ENCODE measurements at regions not wholly inside any gene's neighbourhood (a gene's known extent, or its start where the extent isn't known, plus 50 kb on each side); places are given as distances from the start of the nearest gene placed in this dataset.
"Not testable (repeated sequence)": the region's sequence is repeated elsewhere in the genome, so short reads cannot be mapped to it uniquely, and the experiment has no call there.

DNA sequence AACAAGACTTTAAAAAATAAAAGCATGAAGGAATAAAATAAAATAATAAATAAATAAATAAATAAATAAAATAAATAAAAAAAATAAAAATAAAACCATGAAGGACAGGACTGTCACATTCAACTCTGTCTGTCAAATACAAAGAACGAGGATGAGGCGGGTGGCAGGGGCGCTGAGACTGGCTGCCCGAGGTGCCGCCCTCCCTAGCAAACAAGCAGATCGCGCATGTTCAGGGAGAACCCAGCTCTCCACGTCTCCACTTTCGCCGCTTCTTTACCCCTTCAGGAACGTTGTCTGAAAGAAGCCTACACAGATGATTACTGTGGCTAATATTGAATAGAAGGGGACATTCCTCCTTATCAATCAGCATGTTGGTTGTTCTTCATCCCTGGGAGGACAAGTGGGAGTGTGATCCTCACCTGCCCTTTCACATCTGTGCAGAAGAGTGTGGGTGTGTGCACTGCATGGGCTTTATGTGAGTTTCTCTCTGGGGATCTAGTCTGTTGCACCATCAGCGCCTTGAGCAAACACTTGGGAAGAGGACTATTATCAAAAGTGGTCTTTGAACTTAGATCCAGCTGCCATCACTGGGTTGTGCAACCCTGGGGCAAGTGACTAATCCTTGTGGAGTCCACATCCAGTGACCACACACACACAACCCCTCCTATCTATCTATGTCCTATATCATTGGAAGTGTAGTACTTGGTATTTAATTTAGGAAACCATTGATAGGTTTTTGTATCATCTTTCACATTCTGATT, 399.2 kb downstream of the IRX2 start:
- H3K9me3 Mint-ChIP-seq = peaks cover 32% of the 10 kb centered on the region; the same call in 2 of the 3 replicates
- peaks cover 11% of the 10 kb centered on the region for H3K27me3 Mint-ChIP-seq (ENCODE audit: insufficient read depth, low read depth, poor library complexity)
- Histone ChIP-seq H3K4me1 (ENCODE audit: insufficient read depth) (no peaks in the 10 kb centered on the region), H3F3A (replicated peaks; ENCODE audit: low read depth) (no peaks in the 10 kb centered on the region), H3K36me3 (ENCODE audit: insufficient read depth) (no peaks in the 10 kb centered on the region), H3K4me2 (no peak overlapping the region), H3K9me2 (ENCODE audit: insufficient read depth) (no peaks in the 10 kb centered on the region), H3K27ac (ENCODE audit: low read depth) (no peak overlapping the region), H3K4me3 (no peak overlapping the region), H2AFZ (no peak overlapping the region), H3K79me2 (replicated peaks; ENCODE audit: insufficient read depth) (no peaks in the 10 kb centered on the region), H4K20me1 (replicated peaks; ENCODE audit: insufficient read depth) (no peaks in the 10 kb centered on the region), H3K27me3 (ENCODE audit: insufficient read depth) (no peaks in the 10 kb centered on the region)
- no peak overlapping the region for H3K27ac Mint-ChIP-seq
- peaks cover 7% of the 10 kb centered on the region; the same call in 1 of the 3 replicates for H3K36me3 Mint-ChIP-seq (ENCODE audit: low read depth)
- H3K4me3 Mint-ChIP-seq = no peak overlapping the region
- H3K4me1 Mint-ChIP-seq = no peaks in the 10 kb centered on the region; the same call in 2 of the 3 replicates
- ATAC-seq (no peak), DNase-seq (ENCODE audit: low spot score) (no peak)
- no peak for TF ChIP-seq EZH2phosphoT487 (IDR thresholded peaks at IDR 0.05; ENCODE audit: unreplicated experiment)
- no peak for TF ChIP-seq CREB1 (CRISPR knock-in tag; IDR thresholded peaks at IDR 0.05; ENCODE audit: low read depth)
- no peak for TF ChIP-seq ETS1 (IDR thresholded peaks at IDR 0.05)
- TF ChIP-seq JUNB (IDR thresholded peaks at IDR 0.05; ENCODE audit: unreplicated experiment) = no peak
- no peak for TF ChIP-seq ZNF462 (CRISPR knock-in tag; IDR thresholded peaks at IDR 0.05)
- TF ChIP-seq ZNF114 (CRISPR knock-in tag; IDR thresholded peaks at IDR 0.05) = no peak

GRCh38 chr5:2349768-2350167, 401.7 kb downstream of the IRX2 start:
- H3K27ac Mint-ChIP-seq; H3K4me3 Mint-ChIP-seq; H3K4me3 ChIP-seq; ATAC-seq; H3K4me1 Mint-ChIP-seq; H3K79me2 ChIP-seq (replicated peaks; ENCODE audit: insufficient read depth); H3K27me3 ChIP-seq (ENCODE audit: insufficient read depth); H3F3A ChIP-seq (replicated peaks; ENCODE audit: low read depth); H4K20me1 ChIP-seq (replicated peaks; ENCODE audit: insufficient read depth); H3K4me2 ChIP-seq; H3K36me3 Mint-ChIP-seq (ENCODE audit: low read depth); H3K36me3 ChIP-seq (ENCODE audit: insufficient read depth); H3K27ac ChIP-seq (ENCODE audit: low read depth); H2AFZ ChIP-seq; H3K9me2 ChIP-seq (ENCODE audit: insufficient read depth); H3K27me3 Mint-ChIP-seq (ENCODE audit: insufficient read depth, low read depth, poor library complexity); H3K4me1 ChIP-seq (ENCODE audit: insufficient read depth); DNase-seq (ENCODE audit: low spot score): not testable (repeated sequence)
- peaks cover 42% of the 10 kb centered on the region; the same call in 2 of the 3 replicates for H3K9me3 Mint-ChIP-seq

Data from GM23338 (cell line).